ENCODE measurements at regions not wholly inside any gene's neighbourhood (a gene's known extent, or its start where the extent isn't known, plus 50 kb on each side); places are given as distances from the start of the nearest gene placed in this dataset.
"Not testable (repeated sequence)": the region's sequence is repeated elsewhere in the genome, so short reads cannot be mapped to it uniquely, and the experiment has no call there.

DNA sequence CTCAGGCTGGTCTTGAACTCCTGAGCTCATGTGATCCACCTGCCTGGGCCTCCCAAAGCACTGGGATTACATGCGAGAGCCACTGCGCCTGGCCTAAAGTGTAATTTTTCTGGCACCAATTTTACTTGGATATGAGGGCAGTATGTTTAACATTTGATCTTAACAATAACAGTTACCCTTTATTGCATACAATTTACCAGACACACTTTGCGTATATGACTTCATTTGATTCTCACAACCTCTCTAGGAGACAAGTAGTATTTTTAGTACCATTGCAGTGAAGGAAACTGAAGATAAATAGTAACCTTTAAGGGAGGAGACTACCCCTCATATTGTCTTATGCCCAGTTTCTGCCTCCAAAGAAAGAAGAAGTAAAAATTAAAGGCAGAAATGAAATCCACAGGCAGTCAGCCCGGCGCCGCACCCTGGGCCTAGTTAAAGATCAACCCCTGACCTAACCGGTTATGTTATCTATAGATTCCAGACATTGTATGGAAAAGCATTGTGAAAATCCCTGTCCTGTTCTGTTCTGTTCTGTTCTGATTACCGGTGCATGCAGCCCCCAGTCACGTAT, 54.0 kb downstream of the CYP26A1 start:
- H3K27ac ChIP-seq; H3K27me3 ChIP-seq (replicated peaks); DNase-seq (ENCODE audit: low read depth in 1 of 2, low spot score in 2 of 2): not testable (repeated sequence)

DNA sequence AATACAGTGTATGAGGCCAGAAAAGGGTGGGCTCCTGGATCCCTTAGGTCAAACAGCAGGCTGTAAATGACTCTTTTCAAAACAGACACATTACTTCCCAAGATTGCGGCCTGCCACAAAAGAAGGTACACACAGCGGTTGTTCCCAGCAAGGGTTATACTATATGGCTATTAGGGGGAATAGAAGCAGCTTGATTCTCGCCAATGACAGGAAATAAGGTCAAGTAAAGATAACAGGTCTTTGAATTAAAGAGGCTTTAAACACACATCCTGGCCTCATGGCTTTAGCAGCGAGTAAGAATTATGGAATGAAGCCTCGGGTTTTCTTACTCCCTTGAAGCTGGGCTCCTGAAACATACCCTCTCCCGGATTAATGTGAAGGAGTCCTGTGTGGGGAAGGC, 58.3 kb downstream of the CYP26A1 start:
- Histone ChIP-seq H3K4me1 (replicated peaks) (no peaks in the 10 kb centered on the region), H3K36me3 (no peaks in the 10 kb centered on the region), H3K27me3 (replicated peaks) (no peaks in the 10 kb centered on the region), H3K27ac (no peak overlapping the region), H3K9me3 (replicated peaks) (0 out of 2 replicates have a peak, but pooled peaks cover 6% of the 10 kb centered on the region), H3K4me3 (no peak overlapping the region)
- no peak for DNase-seq (ENCODE audit: low read depth in 1 of 2, low spot score in 2 of 2)

More for the DNA sequence above, 54.0 kb downstream of the CYP26A1 start:
- peaks cover 12% of the 10 kb centered on the region for H3K9me3 ChIP-seq (replicated peaks)
- not testable (repeated sequence) for H3K36me3 ChIP-seq; H3K4me3 ChIP-seq; H3K4me1 ChIP-seq (replicated peaks)

DNA sequence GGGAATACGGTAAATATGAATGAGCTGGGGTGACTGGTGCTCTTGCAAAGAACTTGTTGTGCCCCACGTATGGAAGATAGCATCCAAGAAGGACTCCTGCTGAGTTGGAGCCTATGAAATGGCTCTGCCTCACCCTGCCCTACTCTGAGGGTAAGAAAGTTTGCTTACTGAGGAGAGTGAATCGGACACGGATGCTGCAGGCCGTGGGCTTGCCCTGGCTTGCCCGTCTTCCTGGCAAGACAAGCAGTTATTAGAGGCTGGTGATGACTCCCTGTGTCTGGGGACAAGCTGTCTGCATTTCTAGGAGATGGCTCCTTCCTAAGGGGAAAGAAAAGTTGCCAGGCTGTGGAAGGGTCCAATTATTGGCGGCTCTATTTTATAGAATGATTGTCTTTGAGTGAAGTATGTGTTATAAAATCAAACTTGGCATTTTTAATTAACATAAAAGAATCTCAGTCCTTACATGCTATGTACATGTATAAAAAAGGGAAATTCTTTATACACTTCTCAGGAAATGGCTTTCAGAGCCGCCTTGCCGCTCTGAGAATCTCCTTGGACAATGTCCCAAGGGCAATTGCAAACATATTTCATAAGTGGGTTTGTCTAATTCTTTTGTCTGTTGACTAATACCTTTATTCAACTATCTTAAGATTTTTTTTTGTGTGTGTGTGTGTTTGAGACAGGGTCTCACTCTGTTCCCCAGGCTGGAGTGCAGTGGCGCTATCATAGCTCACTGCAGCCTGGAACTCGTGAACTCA, 64.6 kb downstream of the CYP26A1 start:
- Histone ChIP-seq H3K4me1 (replicated peaks) (no peaks in the 10 kb centered on the region), H3K4me3 (no peak overlapping the region), H3K27ac (no peak overlapping the region), H3K9me3 (replicated peaks) (no peaks in the 10 kb centered on the region), H3K27me3 (replicated peaks) (no peaks in the 10 kb centered on the region), H3K36me3 (no peaks in the 10 kb centered on the region)
- no peak for DNase-seq (ENCODE audit: low read depth in 1 of 2, low spot score in 2 of 2)

DNA sequence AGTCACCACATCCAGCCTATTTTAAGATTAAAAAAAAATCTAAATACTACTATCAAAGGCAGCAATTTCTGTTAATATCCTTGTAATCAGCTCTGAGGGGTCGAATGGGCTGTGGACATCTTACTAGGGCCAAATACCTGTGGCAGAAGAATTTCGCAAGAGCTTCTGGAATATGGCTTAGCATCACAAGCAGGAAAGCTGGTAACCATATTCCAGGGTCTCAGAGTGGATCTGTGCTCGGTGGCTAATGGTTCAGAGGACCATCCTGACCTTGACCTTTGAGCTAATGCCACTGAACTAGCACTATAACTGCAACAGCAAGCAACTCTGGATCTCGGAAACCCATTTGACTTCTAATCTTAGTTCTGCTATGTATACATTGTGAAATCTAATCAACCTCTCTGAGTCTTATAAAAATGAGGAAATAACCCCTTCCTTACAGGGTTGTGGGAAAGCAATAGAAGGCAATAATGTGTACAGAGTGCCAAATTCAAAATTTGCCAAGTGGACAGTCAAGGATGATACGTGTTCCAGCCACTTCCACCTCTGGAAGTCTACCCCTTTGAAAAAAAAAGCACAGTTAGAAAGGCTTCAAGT, 65.5 kb downstream of the CYP26A1 start:
- DNase-seq (ENCODE audit: low read depth in 1 of 2, low spot score in 2 of 2) = no peak
- Histone ChIP-seq H3K4me3 (no peak overlapping the region), H3K4me1 (replicated peaks) (no peaks in the 10 kb centered on the region), H3K27ac (no peak overlapping the region), H3K9me3 (replicated peaks) (no peaks in the 10 kb centered on the region), H3K27me3 (replicated peaks) (no peaks in the 10 kb centered on the region), H3K36me3 (no peaks in the 10 kb centered on the region)

DNA sequence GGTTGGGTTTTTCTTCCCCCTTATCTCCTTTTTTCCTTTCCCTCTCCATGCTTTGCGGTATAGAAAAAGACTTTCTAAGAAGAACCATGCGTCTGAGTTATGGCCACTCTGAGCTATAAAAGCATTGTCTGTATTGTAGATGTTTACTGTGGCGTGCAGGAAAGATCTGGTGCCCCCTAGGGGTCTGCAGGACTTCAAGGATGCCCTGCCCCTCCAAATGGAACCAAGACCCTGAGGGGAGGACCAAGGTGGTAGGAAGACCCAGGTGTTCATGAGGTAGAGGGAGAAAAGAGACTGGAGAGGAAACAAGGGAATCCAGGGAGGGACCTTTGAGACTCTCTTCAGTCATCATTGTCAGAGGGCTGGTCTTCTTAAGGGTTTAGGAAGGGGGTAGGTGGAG, 68.8 kb downstream of the CYP26A1 start:
- no peak for DNase-seq (ENCODE audit: low read depth in 1 of 2, low spot score in 2 of 2)
- Histone ChIP-seq H3K36me3 (no peaks in the 10 kb centered on the region), H3K9me3 (replicated peaks) (no peaks in the 10 kb centered on the region), H3K4me1 (replicated peaks) (peaks cover 5% of the 10 kb centered on the region), H3K4me3 (no peak overlapping the region), H3K27ac (no peak overlapping the region), H3K27me3 (replicated peaks) (no peaks in the 10 kb centered on the region)

DNA sequence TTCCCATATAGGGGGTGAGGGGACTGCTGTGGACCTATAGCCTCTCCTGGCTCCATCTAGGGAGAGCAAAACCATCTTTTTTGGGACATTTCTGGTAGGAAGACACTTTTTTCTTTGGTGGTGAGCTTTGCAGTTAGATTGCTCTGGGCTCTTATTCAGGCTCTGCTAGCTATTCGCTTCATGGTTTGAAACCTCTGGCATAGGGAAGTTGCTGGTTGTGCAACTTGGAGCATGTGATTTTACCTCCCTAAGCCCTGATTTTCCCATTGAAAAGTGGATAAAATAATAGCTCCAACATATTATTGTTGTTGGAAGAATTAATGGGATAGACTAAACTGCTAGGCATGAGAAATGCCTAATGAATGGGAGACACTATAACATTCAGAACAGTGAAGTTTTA, 69.6 kb downstream of the CYP26A1 start:
- Histone ChIP-seq H3K4me3 (no peak overlapping the region), H3K27me3 (replicated peaks) (no peaks in the 10 kb centered on the region), H3K27ac (no peak overlapping the region), H3K4me1 (replicated peaks) (peaks cover 8% of the 10 kb centered on the region), H3K9me3 (replicated peaks) (no peaks in the 10 kb centered on the region), H3K36me3 (no peaks in the 10 kb centered on the region)
- DNase-seq (ENCODE audit: low read depth in 1 of 2, low spot score in 2 of 2) = no peak

DNA sequence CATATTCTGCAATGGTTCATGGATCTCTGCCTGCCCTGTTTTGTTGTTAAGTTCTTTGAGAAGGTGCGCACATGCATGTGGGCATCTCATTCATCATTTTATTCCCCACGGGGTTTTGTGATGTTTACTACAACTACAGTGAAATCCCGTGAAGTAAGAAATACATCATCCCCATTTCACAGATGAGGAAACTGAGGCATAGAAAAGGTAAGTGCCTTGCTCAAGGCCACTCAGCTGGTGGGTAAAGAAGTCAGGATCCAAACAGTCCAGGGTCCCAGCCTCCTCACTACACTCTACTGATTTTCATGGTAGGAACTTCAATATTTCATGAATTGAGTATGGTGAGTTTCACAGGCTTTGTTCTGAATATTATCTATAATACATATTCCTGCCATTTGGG, 72.6 kb downstream of the CYP26A1 start:
- Histone ChIP-seq H3K36me3 (no peaks in the 10 kb centered on the region), H3K4me3 (no peak overlapping the region), H3K27ac (no peak overlapping the region), H3K9me3 (replicated peaks) (no peaks in the 10 kb centered on the region), H3K4me1 (replicated peaks) (peaks cover 9% of the 10 kb centered on the region), H3K27me3 (replicated peaks) (no peaks in the 10 kb centered on the region)
- DNase-seq (ENCODE audit: low read depth in 1 of 2, low spot score in 2 of 2) = no peak

DNA sequence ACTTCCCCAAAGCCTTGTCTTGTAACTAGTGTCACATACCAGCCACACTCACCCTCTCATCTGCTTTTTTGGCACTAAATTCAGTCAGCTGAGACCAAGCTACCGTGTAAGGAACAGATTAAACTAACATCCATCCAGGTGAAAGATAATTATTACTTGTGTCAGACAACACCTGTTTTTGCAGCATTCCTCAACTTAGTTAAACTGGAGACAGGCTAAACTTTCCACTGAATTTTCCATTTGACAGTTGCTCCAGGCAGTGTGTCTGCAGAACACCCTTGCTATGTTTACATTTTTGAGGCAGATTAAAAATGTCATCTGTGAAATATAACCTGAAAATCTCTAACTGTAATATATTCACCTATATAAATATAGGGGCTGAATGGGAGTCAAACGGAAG, 73.6 kb downstream of the CYP26A1 start:
- DNase-seq (ENCODE audit: low read depth in 1 of 2, low spot score in 2 of 2) = no peak
- H3K27me3 ChIP-seq (replicated peaks) = no peaks in the 10 kb centered on the region

DNA sequence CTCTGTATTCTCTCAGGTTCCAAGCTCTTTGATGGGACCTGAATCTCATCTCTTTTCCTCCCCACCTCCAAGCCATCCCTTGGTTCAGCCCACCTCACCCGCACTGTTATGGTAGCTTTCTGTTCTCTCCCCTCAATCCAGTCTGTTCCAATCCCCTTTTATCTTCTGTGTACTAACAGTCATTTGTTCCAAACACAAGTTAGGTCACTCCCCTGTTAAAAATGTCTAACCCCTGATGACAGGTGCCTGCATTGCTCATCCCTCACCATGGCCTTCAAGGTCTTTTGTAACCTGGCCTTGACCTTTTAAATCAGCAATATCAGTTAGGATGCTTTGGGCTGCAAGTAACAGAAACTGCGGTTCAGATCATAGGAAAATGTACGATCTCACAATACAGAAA, 74.8 kb downstream of the CYP26A1 start:
- peaks cover 20% of the 10 kb centered on the region for H3K4me1 ChIP-seq (replicated peaks)
- DNase-seq (ENCODE audit: low read depth in 1 of 2, low spot score in 2 of 2) = no peak
- no peak overlapping the region for H3K4me3 ChIP-seq
- H3K27ac ChIP-seq = no peak overlapping the region
- H3K27me3 ChIP-seq (replicated peaks) = no peaks in the 10 kb centered on the region
- H3K9me3 ChIP-seq (replicated peaks) = 0 out of 2 replicates have a peak, but pooled peaks cover 4% of the 10 kb centered on the region
- H3K36me3 ChIP-seq = no peaks in the 10 kb centered on the region

More for the DNA sequence above, 73.6 kb downstream of the CYP26A1 start:
- no peak overlapping the region for H3K27ac ChIP-seq
- no peaks in the 10 kb centered on the region for H3K9me3 ChIP-seq (replicated peaks)
- no peak overlapping the region for H3K4me3 ChIP-seq
- H3K4me1 ChIP-seq (replicated peaks) = peaks cover 18% of the 10 kb centered on the region
- no peaks in the 10 kb centered on the region for H3K36me3 ChIP-seq

DNA sequence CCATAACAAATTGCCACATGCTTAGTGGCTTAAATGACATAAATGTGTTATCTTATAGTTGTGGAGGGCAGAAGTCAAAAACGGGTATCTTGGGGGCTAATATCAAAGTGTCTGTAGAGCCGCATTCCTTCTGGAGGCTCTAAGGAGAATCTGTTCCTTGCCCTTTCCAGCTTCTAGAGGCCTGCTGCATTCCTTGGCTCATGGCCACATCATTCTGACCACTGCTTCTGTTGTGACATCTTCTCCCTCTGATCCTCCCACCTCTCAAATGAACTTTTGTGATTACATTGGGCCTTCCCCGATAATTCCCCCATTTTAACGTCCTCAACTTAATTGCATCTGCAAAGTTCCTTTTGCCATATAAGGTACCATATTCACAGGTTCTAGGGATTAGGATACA, 76.1 kb downstream of the CYP26A1 start:
- H3K4me3 ChIP-seq = no peak overlapping the region
- no peaks in the 10 kb centered on the region for H3K36me3 ChIP-seq
- no peaks in the 10 kb centered on the region for H3K27me3 ChIP-seq (replicated peaks)
- peaks cover 20% of the 10 kb centered on the region for H3K4me1 ChIP-seq (replicated peaks)
- DNase-seq (ENCODE audit: low read depth in 1 of 2, low spot score in 2 of 2) = no peak
- H3K27ac ChIP-seq = no peak overlapping the region
- 0 out of 2 replicates have a peak, but pooled peaks cover 8% of the 10 kb centered on the region for H3K9me3 ChIP-seq (replicated peaks)

DNA sequence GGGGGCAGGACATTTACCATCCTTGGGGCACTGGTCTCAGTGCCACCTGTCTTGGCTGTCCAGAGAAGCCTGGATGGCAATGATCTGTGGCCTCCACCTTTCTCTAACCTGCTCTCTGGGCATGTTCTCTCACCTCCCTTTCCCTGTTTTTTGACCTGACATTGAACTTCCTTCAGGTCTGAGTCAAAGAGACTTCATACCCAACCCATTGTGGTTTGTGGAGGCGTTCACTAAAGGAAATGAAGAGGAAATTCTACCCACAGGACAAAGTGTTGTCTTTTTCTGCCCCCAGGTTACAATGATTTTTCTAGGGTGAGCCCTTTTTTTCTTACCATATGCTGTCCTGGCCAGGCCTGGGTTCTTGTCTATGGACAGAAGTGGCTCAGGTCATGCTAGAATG, 76.6 kb downstream of the CYP26A1 start:
- DNase-seq (ENCODE audit: low read depth in 1 of 2, low spot score in 2 of 2) = no peak
- no peaks in the 10 kb centered on the region for H3K27me3 ChIP-seq (replicated peaks)
- no peak overlapping the region for H3K27ac ChIP-seq

DNA sequence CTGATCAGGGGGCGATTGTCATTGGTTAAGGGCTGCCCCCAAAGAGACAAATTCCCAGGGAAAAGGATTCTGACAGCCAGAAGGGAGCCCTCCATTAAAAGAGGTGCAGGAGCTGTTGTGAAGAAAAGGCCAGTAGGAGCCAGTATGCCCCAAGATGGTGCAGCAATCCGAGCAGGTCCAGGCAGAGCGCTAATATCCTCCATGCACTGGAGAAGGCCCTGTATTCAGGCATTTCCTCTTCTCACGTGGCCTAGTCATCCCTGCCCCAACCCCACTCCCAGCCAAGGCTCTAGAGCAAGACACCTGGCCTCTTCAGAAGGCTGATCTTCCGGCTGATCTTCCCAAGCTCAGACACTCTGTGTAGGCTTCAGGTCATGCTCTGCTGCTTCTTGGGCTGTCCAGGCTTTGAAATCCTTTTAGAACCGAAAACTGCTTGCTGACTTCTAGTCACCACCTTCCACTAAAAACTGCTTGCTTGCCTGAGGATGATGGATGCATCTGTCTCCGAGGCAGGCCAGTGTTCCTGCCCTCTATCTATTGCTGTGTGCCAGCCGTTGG, 77.4 kb downstream of the CYP26A1 start:
- H3K36me3 ChIP-seq = no peaks in the 10 kb centered on the region
- H3K4me3 ChIP-seq = no peak overlapping the region
- peak overlapping the region; percentile 65 for H3K27ac ChIP-seq
- no peaks in the 10 kb centered on the region for H3K27me3 ChIP-seq (replicated peaks)
- H3K4me1 ChIP-seq (replicated peaks) = peaks cover 20% of the 10 kb centered on the region
- H3K9me3 ChIP-seq (replicated peaks) = 0 out of 2 replicates have a peak, but pooled peaks cover 8% of the 10 kb centered on the region
- no peak for DNase-seq (ENCODE audit: low read depth in 1 of 2, low spot score in 2 of 2)

More for the DNA sequence above, 76.6 kb downstream of the CYP26A1 start:
- 0 out of 2 replicates have a peak, but pooled peaks cover 8% of the 10 kb centered on the region for H3K9me3 ChIP-seq (replicated peaks)
- no peak overlapping the region for H3K4me3 ChIP-seq
- peaks cover 20% of the 10 kb centered on the region for H3K4me1 ChIP-seq (replicated peaks)
- no peaks in the 10 kb centered on the region for H3K36me3 ChIP-seq

DNA sequence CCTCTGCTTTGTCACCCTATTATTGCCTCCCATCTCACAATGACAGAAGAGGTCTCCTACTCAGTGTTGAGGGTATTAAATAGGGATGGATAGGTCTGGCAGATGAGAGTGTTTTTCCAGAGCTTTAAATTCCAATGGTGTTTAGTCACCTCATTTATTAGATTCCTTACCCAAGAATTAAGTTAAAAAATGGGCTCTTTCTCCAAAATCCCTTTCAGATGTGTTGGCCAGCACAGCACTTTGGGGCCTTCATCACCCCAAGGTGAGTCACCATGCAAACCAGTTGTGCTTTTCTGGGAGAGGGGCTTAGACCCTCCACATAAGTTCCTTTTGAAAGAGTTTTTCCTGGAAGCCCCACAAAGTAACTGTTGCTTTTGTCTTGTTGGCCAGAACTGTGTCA, 78.4 kb downstream of the CYP26A1 start:
- Histone ChIP-seq H3K4me3 (no peak overlapping the region), H3K36me3 (no peaks in the 10 kb centered on the region), H3K4me1 (replicated peaks) (peaks cover 19% of the 10 kb centered on the region), H3K27ac (peak overlapping the region; percentile 65), H3K9me3 (replicated peaks) (0 out of 2 replicates have a peak, but pooled peaks cover 8% of the 10 kb centered on the region), H3K27me3 (replicated peaks) (no peaks in the 10 kb centered on the region)
- peak; percentile 70 to 85 for DNase-seq (ENCODE audit: low read depth in 1 of 2, low spot score in 2 of 2)

DNA sequence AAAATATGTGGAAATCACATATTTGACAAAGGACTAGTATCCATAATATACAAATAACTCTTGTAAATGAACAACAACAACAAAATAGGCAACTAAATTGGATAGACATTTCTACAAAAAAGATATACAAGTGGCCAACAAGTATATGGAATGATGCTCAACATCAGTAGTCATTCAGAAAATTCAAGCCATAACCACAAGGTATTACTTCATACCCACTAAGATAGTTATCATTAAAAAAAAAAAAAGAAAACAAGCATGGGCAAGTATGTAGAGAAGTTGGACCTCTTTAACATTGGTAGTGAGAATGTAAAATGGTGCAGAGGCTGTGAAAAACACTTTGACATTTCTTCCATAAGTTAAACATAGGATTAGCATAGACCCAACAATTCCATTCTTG, 80.8 kb downstream of the CYP26A1 start:
- H3K4me1 ChIP-seq (replicated peaks) = peaks cover 13% of the 10 kb centered on the region
- H3K27me3 ChIP-seq (replicated peaks) = no peaks in the 10 kb centered on the region
- peaks cover 8% of the 10 kb centered on the region; the same call in 1 of the 2 replicates for H3K9me3 ChIP-seq (replicated peaks)
- H3K4me3 ChIP-seq = no peak overlapping the region
- no peak overlapping the region for H3K27ac ChIP-seq
- no peak for DNase-seq (ENCODE audit: low read depth in 1 of 2, low spot score in 2 of 2)
- no peaks in the 10 kb centered on the region for H3K36me3 ChIP-seq
